Retina (tissue), 1 donor: ENCODE measurements at regions not wholly inside any gene's neighbourhood (a gene's known extent, or its start where the extent isn't known, plus 50 kb on each side); places are given as distances from the start of the nearest gene placed in this dataset.

ENCODE experiments used
- DNase-seq: peaks from one replicate; pipeline ENCODE4 v3.0.0-alpha.2; 2016

DNA sequence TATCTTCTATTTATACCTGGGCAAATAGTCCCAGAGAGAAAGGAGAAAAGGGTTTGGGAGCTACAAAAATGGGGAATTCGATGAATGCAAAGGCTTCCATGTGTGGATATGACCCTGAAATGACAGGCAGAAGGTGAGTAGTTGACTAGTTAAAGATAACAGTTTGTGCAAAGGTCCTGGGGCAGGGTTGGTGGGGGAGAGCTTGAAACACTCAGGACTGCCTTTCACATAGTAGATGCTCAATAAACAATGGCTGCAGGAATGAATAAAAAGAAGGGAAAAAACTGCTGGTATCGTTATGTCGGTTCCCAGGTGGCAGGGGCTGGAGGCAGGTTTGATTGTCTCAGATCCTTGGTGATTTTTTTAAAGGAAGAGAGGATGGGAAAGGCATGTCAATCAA is 445.5 kb downstream of the HAPSTR1 start:
- no peak for DNase-seq

DNA sequence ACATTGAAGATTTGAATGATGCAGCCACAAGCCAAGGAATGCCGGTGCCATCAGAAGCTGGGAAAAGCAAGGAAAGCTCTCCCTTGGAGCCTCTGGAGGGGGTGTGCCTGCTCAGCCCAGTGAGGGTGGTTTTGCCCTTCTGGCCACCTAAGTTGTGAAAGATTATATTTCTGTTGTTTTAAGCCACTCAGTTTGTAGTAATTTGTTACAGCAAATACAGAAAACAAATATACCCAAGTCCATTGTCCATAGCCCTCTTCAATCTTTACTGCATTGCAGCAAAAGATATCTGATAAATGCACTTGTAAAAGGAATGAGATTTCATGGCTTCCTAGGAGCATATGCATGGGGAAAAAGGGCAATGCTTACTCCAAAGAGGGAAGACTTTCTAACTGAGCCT is 447.9 kb downstream of the HAPSTR1 start:
- no peak for DNase-seq

DNA sequence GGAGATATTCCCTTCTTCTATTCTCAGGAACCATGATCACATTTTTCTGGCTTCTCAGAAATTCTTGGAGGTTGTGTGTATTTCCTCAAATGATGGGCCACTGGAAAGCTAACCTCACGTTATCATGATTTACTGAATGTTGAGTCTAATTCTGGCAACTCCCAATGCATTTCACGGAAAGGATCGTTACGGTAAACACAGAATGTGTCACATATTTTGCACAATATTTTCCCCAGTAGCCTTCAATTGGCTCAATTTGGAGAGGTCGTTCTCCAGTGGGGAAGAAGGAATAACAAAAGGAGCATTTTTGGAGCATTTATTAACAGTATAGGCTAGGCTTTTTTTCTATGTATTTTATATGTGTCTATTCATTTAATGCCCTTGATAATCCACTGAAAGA is 450.3 kb downstream of the HAPSTR1 start:
- no peak for DNase-seq

DNA sequence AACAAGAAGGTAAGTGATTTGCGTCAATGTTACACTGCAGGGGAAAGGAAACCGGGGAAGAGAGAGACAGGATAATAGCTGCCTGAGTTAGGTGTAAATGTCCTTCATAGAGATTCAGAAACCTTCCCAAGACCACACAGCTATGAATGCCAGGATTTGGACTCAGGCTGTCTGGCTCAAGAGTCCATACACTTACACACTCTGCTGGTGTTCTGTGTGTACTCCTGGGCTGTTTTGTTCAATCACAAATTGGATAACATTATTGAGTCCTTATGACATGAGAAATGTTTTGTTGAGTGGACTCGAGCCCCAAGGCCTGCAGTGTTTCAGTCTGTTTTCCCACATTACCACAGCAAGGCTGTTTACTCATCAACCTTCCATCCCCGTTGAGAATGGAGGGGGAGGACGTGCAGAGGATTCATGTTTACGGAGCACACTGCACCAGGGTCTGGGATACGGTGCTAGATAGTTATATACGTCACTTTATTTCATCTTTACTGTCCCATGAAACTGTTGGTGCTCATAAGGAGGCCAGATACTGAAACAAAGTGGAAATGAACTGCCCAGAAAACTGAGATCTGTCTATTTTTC is 450.8 kb downstream of the HAPSTR1 start:
- DNase-seq = no peak

DNA sequence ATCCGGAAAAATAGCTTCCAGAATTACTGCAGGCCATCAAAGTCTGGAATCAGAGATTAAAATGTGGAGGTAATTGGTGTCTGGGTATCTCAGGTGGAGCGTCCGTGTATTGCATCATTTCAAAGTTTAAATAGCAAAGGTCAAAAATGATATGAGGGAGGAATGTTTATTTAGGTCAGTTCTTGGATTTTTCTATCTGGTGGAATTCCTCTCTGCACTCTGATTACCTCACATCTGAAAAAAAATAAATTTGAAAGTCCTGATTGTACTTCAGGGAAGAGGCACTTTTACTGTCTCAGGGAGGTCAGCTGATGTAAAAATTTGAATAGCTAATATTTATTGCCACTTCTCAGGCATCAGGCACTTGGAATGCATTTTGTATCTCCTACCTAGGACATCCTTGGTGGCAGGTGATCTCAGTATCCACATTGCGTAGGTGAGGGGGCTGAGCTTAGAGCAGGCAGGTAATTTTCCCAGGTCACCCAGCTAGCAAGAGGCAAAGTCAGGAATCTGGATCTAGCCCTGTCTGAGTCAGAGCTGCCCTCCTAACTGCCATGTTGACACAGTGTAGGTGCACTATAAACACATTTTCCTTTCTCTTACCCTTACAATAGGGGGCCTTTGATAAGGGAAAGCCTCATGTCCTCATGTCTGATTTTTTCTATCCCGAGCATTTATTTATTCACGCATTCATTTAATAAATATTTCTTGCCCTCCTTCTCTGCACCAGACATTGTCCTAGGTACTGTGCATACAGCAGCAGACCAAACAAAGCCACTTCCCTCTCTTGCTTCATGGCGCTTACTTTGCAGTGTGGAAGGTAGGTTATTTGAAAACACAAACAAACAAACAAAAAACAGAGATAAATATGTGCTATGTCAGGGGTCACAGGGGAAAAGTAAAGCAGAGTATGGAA is 454.3 kb downstream of the HAPSTR1 start:
- no peak for DNase-seq

DNA sequence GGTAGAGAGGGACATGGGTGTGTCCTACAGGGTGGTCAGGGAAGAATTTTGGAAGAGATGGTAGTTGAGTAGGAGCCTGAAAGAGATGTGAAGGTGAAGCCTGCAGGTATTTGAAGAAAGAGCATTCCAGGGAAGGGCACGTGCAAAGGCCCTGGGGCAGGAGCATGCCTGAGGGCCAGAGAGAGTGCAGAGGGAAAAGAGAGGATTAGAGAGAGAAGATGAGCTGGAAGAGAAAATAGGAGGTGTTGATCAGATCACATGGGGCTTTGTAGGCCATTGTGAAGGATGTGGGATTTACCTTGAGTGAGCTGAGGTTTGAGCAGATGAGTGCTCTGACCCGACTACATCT is 455.0 kb downstream of the HAPSTR1 start:
- no peak for DNase-seq

DNA sequence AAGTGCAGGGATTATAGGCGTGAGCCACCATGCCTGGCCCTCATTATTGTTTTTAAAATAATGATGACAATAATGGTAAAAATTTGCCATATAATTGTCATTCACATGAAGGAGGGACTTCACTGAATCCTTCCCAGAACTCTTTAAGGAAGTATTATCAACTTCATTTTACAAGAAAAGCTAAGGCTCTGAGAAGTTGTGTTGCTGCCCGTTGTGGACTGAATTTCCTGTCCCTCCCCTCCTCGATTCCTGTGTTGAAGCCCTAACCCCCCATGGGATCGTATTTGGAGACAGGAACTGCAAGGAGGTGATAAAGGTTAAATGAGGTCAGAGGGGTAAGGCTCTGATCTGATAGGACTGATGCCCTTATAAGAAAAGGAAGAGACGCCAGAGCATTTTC is 458.0 kb downstream of the HAPSTR1 start:
- no peak for DNase-seq

DNA sequence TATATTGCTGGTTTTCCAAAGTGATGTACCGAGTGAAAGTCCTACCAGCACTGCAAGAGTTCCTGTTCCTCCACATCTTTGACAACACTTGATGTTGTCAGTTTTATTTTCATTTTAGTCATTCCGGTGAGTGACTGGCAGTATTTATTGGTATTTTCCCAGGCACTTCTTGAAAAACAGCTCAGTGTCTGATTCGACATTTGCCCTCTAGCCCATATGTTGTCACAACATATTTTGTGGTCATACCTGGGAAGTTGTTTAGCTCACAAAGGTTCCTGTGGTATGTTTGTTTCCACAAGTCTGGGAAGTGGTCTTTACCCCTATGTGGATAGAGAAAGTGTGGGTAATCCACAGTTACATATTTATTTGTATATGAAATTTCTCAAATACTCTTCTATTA is 463.6 kb downstream of the HAPSTR1 start:
- no peak for DNase-seq

DNA sequence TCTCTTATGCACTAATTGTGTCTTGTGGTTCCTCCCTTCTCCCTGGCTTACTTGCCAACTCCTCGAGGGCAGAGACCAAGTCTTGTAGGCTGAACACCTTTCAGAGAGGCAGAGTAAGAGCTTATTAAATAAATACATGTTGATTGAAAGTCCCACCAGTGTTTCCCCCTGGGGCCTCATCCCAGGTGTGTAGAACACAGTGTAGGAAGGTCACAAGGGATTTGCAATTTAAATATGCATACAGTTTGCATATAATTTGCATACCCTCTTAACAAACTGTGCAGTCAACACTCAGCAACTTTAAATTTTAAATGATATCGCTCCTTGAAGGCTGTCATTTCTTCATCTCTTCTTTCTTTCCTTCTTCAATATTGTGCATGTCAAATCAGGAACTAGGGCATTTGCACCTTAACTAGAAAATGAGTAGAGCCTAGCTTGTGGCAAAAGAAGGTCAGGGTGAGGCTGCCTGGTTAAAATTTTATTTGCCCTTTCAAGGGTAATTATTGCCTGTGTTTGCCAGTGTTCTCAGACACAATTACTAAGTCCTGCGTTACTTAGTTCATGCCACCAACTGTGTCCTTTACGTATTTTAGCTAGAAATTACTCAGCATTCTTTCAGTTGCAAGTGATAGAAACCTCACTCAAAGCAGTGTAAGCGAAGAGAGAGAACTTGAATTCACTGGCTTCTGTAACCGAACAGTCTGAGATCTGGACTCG is 465.7 kb downstream of the HAPSTR1 start:
- no peak for DNase-seq

DNA sequence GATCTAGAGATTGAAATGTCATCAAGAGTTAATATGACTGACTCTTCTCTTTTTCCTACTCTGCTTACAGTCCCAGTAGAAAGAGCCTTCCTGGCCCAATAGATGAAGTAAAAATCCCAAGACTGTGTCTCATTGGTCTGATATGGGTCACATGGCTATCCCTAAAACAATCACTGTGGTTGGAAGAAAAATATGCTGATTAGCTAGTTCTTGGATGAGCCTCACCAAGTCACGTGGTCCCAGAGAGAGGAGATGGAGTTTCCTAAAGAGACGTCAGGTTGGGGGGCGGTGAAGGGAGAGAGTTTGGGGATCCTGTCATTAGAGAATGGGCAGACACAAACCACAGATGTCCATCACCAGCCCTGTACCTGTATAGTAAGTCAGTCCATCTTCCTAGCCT is 466.3 kb downstream of the HAPSTR1 start:
- DNase-seq = no peak

DNA sequence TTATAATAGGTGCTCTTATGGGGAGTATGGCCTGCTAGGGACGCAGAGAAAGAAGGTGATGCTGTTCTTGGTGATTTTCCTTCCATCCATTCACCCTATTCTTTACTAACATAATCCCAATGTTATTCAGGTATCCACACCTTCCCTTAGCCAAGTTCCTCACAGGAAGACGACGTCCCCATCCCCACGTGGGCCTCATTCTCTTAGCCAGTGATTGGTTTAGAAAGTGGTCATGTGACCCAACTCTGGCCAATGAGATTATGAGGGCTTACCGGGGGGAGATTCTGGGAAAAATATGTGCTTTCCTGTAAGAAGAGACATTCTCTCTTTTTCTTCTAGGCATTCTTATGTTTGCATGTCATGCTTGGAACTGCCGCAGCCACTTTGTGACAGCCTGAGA is 474.7 kb downstream of the HAPSTR1 start:
- DNase-seq = no peak

DNA sequence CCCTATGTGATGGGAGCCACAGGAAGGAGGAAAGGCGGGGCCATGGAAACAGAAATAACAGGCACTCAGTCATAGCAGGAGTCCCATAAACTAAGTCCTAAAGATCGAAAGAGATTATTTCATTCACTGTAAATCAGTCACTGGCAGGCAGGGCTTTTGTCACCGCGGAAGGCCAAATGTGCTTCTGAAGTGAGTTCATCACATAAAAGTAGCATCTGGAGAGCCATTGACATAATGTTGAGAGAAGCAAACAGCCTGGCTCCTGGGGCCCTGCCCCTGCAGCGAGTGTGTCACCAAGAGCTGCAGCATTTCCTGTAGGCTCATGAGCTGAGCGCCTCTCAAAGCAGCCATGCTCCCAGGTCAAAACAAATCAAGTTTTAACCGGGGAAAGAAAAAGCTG is 476.2 kb downstream of the HAPSTR1 start:
- no peak for DNase-seq

DNA sequence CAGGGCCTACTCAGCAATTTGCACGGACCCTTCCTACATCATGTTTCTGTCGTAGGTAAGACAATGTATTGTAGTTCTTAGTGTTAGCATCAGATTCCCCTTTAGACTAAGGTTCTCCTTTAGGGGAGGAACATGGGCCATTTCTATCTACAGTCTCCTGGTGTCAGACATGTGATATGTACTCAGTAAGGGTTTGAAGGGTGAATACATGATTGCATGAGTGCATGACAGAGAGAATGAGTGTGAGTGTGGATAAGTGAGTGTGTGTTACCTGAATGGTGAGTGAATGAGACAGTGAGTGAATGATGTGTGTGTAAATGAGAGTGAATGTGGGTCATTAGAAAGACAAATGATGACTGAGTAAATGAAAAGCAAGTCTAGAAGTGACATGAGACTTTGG is 476.8 kb downstream of the HAPSTR1 start:
- DNase-seq = no peak

DNA sequence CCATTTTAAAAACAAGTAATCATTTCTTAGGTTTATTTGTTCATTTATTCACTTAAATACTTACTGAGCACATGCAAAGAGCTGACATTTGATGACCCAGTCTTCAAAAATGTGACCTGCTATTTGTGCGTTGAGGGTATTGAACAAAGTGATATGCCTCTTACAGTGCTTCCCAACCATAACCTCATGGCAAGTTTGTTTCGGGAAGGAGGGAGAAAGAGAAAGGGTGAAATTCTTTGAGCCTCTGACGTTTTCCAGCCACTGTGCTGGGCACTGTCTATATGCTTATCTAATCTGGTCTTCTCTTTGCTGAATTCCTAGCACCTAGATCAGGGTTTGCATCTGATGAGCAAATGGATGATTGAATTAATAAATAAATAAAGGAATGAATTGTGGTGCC is 479.1 kb downstream of the HAPSTR1 start:
- no peak for DNase-seq

DNA sequence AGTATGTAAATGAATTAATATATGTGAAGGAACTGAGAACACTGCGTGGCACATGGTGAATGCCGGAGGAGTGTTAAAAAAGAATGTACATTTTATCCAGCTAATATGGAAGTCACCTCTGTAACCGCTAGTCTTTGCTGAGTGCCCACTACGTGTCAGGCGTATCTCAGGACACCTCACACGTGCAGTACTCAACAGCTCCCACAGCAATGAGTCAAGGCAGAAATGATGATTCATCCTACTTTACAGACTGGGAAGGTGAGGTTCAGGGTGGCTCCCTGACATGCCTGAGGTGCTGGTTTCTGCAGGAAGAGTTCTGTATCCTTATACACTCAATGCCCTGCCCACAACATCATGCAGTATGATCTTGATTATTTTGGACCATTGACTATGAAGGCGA is 487.0 kb downstream of the HAPSTR1 start:
- DNase-seq = no peak

DNA sequence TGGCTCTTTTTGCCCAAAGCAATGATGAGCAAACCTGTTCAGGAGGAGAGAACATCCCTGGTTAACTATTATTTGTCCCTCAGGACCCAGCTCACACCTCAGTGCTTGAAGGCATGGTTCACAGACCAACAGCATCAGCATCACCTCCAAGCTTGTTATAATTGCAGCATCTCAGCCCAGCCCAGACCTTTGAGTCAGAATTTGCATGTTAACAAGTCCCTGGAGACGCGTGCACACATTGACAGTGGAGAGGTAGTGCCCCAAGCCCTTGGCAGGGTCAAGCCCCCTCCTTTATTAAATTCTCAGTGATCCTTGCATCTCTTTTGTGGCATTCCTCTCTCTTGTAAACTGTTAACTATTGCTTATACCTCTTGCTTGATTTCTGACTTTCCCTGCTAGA is 488.6 kb downstream of the HAPSTR1 start:
- no peak for DNase-seq

DNA sequence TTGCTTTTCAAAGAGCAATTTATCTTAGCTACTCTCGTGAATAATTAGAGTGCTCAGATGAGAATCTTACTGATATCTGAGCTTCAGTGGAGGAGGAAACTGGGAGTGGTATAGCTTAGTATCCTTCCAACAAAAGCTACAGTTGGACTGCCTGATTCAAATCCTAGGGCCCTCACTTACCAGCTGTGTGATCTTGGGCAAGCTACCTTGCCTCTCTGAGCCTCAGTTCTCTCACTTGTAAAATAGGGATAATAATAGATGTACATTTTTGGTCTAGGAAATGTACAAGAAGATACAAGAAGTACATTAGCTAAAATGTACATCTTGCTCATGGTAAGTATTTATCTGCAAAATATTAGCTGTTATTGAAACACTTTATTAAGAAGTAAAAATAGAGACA is 502.0 kb downstream of the HAPSTR1 start:
- DNase-seq = no peak

DNA sequence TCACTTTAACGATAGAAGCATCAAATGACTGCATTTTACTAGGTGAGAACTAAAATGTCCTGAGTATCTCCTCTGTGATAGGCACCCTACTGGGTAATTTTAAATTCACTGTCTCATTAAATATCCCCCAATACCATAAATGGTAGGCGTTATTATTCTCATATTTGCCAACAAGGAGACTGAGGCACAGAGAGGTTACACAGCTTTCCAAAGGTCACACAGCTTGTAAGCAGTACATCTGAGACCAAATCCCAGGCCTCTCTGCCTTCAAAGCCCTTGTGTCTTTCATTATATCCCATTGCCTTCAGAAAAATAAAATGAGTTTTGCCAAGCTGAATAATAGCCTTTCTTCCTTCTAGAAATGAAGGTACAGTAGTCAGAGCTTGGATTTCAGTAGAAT is 502.6 kb downstream of the HAPSTR1 start:
- no peak for DNase-seq

DNA sequence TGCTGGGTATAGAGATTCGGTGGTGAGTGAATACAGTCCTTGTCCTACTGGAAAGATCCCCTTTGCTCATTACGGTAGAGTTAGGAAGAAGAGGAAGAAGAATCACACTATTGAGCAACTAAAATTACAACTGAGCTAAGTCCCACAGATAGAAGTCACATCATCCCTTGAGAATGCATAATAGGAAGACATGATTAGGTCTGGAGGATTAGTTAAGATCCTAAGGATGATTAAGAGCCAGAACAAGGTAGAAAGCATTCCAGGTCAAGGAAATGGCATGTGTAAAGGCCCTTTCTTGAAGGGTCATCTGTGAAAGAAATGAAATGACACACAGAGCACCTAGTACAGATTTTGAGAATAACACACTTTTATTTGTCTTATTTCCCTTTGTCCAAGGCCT is 503.5 kb downstream of the HAPSTR1 start:
- DNase-seq = no peak

DNA sequence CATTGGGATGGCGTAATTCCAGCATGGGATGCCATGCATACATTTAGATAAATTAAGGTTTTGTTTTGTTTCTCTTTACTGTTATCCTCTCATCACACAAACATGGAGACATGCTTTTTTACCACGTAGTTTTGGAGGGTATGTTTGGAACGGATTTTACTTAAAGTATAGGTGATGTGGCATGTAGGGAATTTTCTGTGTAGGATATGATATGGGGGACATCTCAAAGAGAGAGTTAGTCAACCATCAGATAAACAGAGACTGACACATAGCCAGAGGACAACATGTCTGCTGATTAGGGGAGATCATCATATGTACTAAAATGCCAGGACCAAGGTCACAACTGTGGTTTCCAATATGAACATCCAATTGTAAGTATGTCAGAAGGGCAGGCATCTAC is 503.9 kb downstream of the HAPSTR1 start:
- DNase-seq = no peak

DNA sequence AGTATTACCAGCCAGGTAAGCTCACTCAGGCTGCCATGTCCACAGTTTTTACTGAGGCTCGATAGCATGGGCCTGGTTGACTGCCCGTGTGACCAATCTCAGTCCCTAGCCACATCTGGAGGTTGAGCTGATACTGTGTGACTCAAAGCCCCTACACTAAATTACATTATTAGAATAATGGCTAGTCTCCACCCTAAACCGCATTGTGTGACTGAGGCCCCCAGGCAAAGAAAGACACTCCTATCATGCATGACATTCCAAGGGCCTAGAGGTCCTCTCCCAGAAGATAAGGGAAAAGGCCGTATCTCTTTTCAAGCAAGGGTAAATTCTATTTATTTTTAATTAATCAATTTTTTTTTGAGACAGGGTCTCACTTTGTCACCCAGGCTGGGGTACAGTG is 505.3 kb downstream of the HAPSTR1 start:
- no peak for DNase-seq

DNA sequence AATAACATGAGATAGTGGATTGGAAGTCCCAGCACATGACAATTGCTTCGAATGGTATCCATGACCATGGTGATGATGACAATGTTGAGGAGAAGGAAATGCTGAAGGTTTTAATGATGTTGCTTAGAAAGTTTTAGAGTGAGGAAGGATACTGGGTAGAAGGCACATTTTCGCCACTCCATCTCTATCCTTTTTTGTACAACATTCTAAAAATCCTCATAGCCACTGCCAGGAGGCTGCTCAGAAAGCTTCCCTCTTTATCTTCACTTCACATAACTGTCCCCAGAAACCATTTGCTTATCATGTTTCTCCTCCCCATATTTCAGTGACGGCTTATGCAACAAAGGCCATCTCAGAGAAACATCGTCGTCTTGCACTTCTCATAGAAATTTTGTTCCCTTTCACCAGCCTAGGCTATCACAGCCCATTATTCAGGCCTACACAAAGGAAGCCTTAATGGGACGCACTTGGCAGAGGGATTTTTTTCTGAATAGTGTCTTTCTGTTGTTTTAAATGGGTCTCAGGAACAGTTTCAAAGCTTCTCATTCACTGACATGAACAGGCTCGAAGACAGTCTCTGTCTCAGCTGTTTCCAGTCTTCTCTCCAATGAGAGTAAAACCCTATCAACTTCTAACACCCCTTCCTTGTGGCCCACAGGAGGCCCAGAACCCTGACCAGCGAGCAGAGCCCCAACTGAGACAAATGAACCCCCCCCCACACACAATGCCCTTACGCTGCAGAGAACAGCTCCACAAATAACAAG is 506.7 kb downstream of the HAPSTR1 start:
- DNase-seq = no peak

DNA sequence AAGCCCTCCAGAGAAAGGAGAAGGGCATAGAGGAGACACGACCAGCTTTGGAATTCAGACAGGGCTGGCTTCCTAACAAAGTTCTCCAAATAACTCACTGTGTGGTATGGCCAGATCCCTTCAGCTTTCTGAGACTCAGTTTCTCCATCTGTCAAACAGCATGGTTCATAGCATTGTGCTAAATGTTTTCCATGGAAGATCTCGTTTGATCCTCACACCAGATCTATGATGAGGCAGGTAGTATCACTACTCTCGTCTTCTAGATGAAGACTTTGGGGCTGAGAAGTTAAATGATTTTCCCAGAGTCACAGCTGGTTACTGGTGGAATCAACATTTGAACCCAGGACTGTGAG is 507.3 kb downstream of the HAPSTR1 start:
- DNase-seq = no peak
